GM19397 (cell line): ENCODE measurements at regions not wholly inside any gene's neighbourhood (a gene's known extent, or its start where the extent isn't known, plus 50 kb on each side); places are given as distances from the start of the nearest gene placed in this dataset.

Source experiments
- ATAC-seq: cut with Tn5 transposase; IDR thresholded peaks from one replicate; pipeline ENCODE4 v1.9.1; 2021; ENCODE audit warnings: mild to moderate bottlenecking, moderate library complexity; ENCODE audit not compliant: unreplicated experiment

GRCh38 chr1:165075725-165076370 lies 280.7 kb downstream of the LMX1A start:
- no peak for ATAC-seq

GRCh38 chr1:165073185-165074007 lies 283.1 kb downstream of the LMX1A start:
- ATAC-seq: no peak

- no peak for ATAC-seq
Measured at GRCh38 chr1:165070675-165071074, 285.8 kb downstream of the LMX1A start.

GRCh38 chr1:165069829-165070228 lies 286.7 kb downstream of the LMX1A start:
- no peak for ATAC-seq

- no peak for ATAC-seq
Measured at GRCh38 chr1:165068741-165069140, 287.8 kb downstream of the LMX1A start.

GRCh38 chr1:165067829-165068228 lies 288.7 kb downstream of the LMX1A start:
- no peak for ATAC-seq

- no peak for ATAC-seq
Measured at GRCh38 chr1:165063181-165063965, 293.1 kb downstream of the LMX1A start.

GRCh38 chr1:165062346-165062745 lies 294.2 kb downstream of the LMX1A start:
- ATAC-seq: no peak

GRCh38 chr1:165060285-165060793 lies 296.2 kb downstream of the LMX1A start:
- ATAC-seq: no peak

GRCh38 chr1:165057956-165058355 lies 298.6 kb downstream of the LMX1A start:
- ATAC-seq: no peak

GRCh38 chr1:165056914-165057313 lies 299.6 kb downstream of the LMX1A start:
- ATAC-seq: no peak

GRCh38 chr1:165055581-165055980 lies 300.9 kb downstream of the LMX1A start:
- ATAC-seq: no peak

GRCh38 chr1:165054627-165055026 lies 301.9 kb downstream of the LMX1A start:
- ATAC-seq: no peak

- ATAC-seq: no peak
Measured at GRCh38 chr1:165053351-165053750, 303.2 kb downstream of the LMX1A start.

GRCh38 chr1:165052936-165053335 lies 303.6 kb downstream of the LMX1A start:
- ATAC-seq: no peak

GRCh38 chr1:165052431-165052830 lies 304.1 kb downstream of the LMX1A start:
- ATAC-seq: no peak

- ATAC-seq: no peak
Measured at GRCh38 chr1:165050246-165050645, 306.3 kb downstream of the LMX1A start.

- ATAC-seq: no peak
Measured at GRCh38 chr1:165047994-165048393, 308.5 kb downstream of the LMX1A start.

- ATAC-seq: no peak
Measured at GRCh38 chr1:165045902-165046301, 310.6 kb downstream of the LMX1A start.

GRCh38 chr1:165040641-165041040 lies 315.9 kb downstream of the LMX1A start:
- no peak for ATAC-seq

GRCh38 chr1:165039996-165040395 lies 316.5 kb downstream of the LMX1A start:
- no peak for ATAC-seq
